ENCODE measurements at regions not wholly inside any gene's neighbourhood (a gene's known extent, or its start where the extent isn't known, plus 50 kb on each side); places are given as distances from the start of the nearest gene placed in this dataset.
A peak's percentile ranks its signal among the peaks of the same experiment; 100 is the strongest.

GRCh38 chr6:43966853-43967718, 160.2 kb downstream of the MRPL14 start:
- DNase-seq (ENCODE audit: low read depth), result no peak

GRCh38 chr6:43966374-43966658, 160.9 kb downstream of the MRPL14 start:
- DNase-seq (ENCODE audit: low read depth), result no peak

GRCh38 chr6:43965628-43966373, 161.5 kb downstream of the MRPL14 start:
- no peak for DNase-seq (ENCODE audit: low read depth)

GRCh38 chr6:43964659-43965570, 162.3 kb downstream of the MRPL14 start:
- DNase-seq (ENCODE audit: low read depth), result no peak

- no peak for DNase-seq (ENCODE audit: low read depth)
Measured at GRCh38 chr6:43963877-43964658, 163.2 kb downstream of the MRPL14 start.

- no peak for DNase-seq (ENCODE audit: low read depth)
Measured at GRCh38 chr6:43963203-43963602, 164.0 kb downstream of the MRPL14 start.

GRCh38 chr6:43962458-43962857, 164.8 kb downstream of the MRPL14 start:
- DNase-seq (ENCODE audit: low read depth), result no peak

- no peak for DNase-seq (ENCODE audit: low read depth)
Measured at GRCh38 chr6:43957273-43957672, 170.0 kb downstream of the MRPL14 start.

GRCh38 chr6:43956478-43956877, 170.8 kb downstream of the MRPL14 start:
- no peak for DNase-seq (ENCODE audit: low read depth)

- DNase-seq (ENCODE audit: low read depth), result no peak
Measured at GRCh38 chr6:43954311-43955131, 172.7 kb downstream of the MRPL14 start.

GRCh38 chr6:43953794-43954310, 173.4 kb downstream of the MRPL14 start:
- DNase-seq (ENCODE audit: low read depth), result no peak

GRCh38 chr6:43953256-43953655, 174.0 kb downstream of the MRPL14 start:
- no peak for DNase-seq (ENCODE audit: low read depth)

- DNase-seq (ENCODE audit: low read depth), result no peak
Measured at GRCh38 chr6:43952746-43953145, 174.5 kb downstream of the MRPL14 start.

GRCh38 chr6:43951756-43952675, 175.2 kb downstream of the MRPL14 start:
- DNase-seq (ENCODE audit: low read depth), result no peak

- DNase-seq (ENCODE audit: low read depth), result peak; percentile 24
Measured at GRCh38 chr6:43951063-43951755, 176.0 kb downstream of the MRPL14 start.

- no peak for DNase-seq (ENCODE audit: low read depth)
Measured at GRCh38 chr6:43950731-43951062, 176.6 kb downstream of the MRPL14 start.

- DNase-seq (ENCODE audit: low read depth), result no peak
Measured at GRCh38 chr6:43950051-43950605, 177.1 kb downstream of the MRPL14 start.

- no peak for DNase-seq (ENCODE audit: low read depth)
Measured at GRCh38 chr6:43949551-43949991, 177.7 kb downstream of the MRPL14 start.
